GM19463 (cell line): ENCODE measurements at regions not wholly inside any gene's neighbourhood (a gene's known extent, or its start where the extent isn't known, plus 50 kb on each side); places are given as distances from the start of the nearest gene placed in this dataset.
"Not testable (repeated sequence)": the region's sequence is repeated elsewhere in the genome, so short reads cannot be mapped to it uniquely, and the experiment has no call there.

Experiments
- ATAC-seq: cut with Tn5 transposase; IDR thresholded peaks from one replicate; pipeline ENCODE4 v1.9.1; 2021; ENCODE audit warnings: mild to moderate bottlenecking, moderate library complexity; ENCODE audit not compliant: unreplicated experiment

- ATAC-seq: no peak
These were observed 336.5 kb downstream of the RRAGC start for GRCh38 chr1:38522915-38523567.

GRCh38 chr1:38516560-38516959, 343.0 kb downstream of the RRAGC start:
- ATAC-seq: no peak

GRCh38 chr1:38512789-38513188, 346.8 kb downstream of the RRAGC start:
- no peak for ATAC-seq

- ATAC-seq: no peak
These were observed 347.4 kb downstream of the RRAGC start for GRCh38 chr1:38512024-38512767.

GRCh38 chr1:38508232-38508631, 351.3 kb downstream of the RRAGC start:
- ATAC-seq: no peak

GRCh38 chr1:38507563-38507962, 352.0 kb downstream of the RRAGC start:
- ATAC-seq: no peak

- ATAC-seq: no peak
These were observed 353.6 kb downstream of the RRAGC start for GRCh38 chr1:38505944-38506343.

- no peak for ATAC-seq
These were observed 356.8 kb downstream of the RRAGC start for GRCh38 chr1:38502758-38503157.

GRCh38 chr1:38500891-38501290, 358.7 kb downstream of the RRAGC start:
- ATAC-seq: no peak

GRCh38 chr1:38500352-38500751, 359.2 kb downstream of the RRAGC start:
- ATAC-seq: no peak

GRCh38 chr1:38498686-38499085, 360.9 kb downstream of the RRAGC start:
- ATAC-seq: no peak

- ATAC-seq: no peak
These were observed 361.5 kb downstream of the RRAGC start for GRCh38 chr1:38497921-38498656.

- not testable (repeated sequence) for ATAC-seq
These were observed 366.3 kb downstream of the RRAGC start for GRCh38 chr1:38493306-38493705.

GRCh38 chr1:38489844-38490270, 369.7 kb downstream of the RRAGC start:
- no peak for ATAC-seq

GRCh38 chr1:38488162-38488898, 371.2 kb downstream of the RRAGC start:
- no peak for ATAC-seq

GRCh38 chr1:38487396-38487795, 372.2 kb downstream of the RRAGC start:
- no peak for ATAC-seq

- ATAC-seq: no peak
These were observed 373.5 kb downstream of the RRAGC start for GRCh38 chr1:38486085-38486484.

GRCh38 chr1:38481871-38482826, 377.4 kb downstream of the RRAGC start:
- ATAC-seq: no peak

GRCh38 chr1:38479662-38480061, 379.9 kb downstream of the RRAGC start:
- not testable (repeated sequence) for ATAC-seq

GRCh38 chr1:38477811-38478210, 381.8 kb downstream of the RRAGC start:
- ATAC-seq: no peak
